ENCODE measurements at regions not wholly inside any gene's neighbourhood (a gene's known extent, or its start where the extent isn't known, plus 50 kb on each side); places are given as distances from the start of the nearest gene placed in this dataset.

DNA sequence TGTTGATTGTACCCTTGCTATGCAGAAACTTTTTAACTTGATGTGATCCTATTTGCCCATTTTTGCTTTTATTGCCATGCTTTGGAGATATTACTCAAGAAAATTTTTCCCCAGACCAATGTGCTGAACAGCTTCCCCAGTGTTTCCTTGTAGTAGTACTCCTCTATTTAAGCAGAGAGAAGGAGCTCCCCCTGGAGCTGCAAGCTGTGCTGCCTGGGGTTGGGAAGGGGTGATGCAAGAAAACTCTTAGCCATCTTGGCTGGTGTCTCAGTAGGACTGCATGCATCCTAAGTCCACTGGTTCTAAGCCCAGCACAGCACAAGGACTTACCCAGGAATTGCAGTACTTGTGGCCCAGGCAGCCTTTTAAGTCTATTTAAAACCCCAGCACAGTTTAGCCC, 121.6 kb downstream of the NTMT2 start:
- TF ChIP-seq, protein P1, sequence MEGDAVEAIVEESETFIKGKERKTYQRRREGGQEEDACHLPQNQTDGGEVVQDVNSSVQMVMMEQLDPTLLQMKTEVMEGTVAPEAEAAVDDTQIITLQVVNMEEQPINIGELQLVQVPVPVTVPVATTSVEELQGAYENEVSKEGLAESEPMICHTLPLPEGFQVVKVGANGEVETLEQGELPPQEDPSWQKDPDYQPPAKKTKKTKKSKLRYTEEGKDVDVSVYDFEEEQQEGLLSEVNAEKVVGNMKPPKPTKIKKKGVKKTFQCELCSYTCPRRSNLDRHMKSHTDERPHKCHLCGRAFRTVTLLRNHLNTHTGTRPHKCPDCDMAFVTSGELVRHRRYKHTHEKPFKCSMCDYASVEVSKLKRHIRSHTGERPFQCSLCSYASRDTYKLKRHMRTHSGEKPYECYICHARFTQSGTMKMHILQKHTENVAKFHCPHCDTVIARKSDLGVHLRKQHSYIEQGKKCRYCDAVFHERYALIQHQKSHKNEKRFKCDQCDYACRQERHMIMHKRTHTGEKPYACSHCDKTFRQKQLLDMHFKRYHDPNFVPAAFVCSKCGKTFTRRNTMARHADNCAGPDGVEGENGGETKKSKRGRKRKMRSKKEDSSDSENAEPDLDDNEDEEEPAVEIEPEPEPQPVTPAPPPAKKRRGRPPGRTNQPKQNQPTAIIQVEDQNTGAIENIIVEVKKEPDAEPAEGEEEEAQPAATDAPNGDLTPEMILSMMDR (IDR thresholded peaks at IDR 0.05; ENCODE audit: low read depth, low read length) = no peak
- TF ChIP-seq, protein P2, sequence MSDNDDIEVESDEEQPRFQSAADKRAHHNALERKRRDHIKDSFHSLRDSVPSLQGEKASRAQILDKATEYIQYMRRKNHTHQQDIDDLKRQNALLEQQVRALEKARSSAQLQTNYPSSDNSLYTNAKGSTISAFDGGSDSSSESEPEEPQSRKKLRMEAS (IDR thresholded peaks at IDR 0.05; ENCODE audit: low read depth, low read length) = no peak
- TF ChIP-seq MYC (IDR thresholded peaks at IDR 0.05; ENCODE audit: low read depth, low read length) = no peak
- TF ChIP-seq POLR2A (IDR thresholded peaks at IDR 0.05; ENCODE audit: extremely low read depth, insufficient read length) = no peak

All from NB4 (cell line).